Retinal pigment epithelial cell (primary cell): ENCODE measurements at regions not wholly inside any gene's neighbourhood (a gene's known extent, or its start where the extent isn't known, plus 50 kb on each side); places are given as distances from the start of the nearest gene placed in this dataset.
A peak's percentile ranks its signal among the peaks of the same experiment; 100 is the strongest.
"Not testable (repeated sequence)": the region's sequence is repeated elsewhere in the genome, so short reads cannot be mapped to it uniquely, and the experiment has no call there.

ENCODE experiments used
- DNase-seq: peaks from one replicate; pipeline ENCODE4 v3.0.0-alpha.2; 2010; ENCODE audit warnings: low read depth
- H3K4me3 ChIP-seq: 2 replicates; pipeline ENCODE4 v1.5.1; 2011; ENCODE audit warnings: mild to moderate bottlenecking, low read length, control low read depth, moderate library complexity
- TF ChIP-seq, protein P1 (sequence below): conservative IDR thresholded peaks from 2 replicates; pipeline ENCODE4 v1.5.1; 2011; ENCODE audit warnings: low read depth, low read length, control low read depth, inconsistent platforms

DNA sequence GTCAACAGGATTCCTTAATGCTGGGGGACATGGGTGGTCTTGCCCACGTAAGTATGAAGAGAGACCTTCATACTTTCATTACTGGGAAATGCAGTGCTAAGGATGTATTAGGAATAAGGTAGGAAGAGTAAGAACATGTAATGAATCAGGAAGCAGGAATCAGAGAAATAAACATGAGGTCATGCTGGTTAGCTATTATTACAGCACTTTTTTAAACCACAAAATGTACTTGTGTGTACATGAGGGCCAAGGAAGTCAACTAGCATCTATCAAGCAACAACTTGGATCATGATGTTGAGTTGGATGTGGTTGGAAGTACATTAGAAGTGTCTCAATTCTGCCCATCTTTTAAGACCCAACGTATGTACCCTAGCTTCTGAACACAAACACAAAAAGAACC is 63.5 kb upstream of the E2F3 start:
- TF ChIP-seq, protein P1, sequence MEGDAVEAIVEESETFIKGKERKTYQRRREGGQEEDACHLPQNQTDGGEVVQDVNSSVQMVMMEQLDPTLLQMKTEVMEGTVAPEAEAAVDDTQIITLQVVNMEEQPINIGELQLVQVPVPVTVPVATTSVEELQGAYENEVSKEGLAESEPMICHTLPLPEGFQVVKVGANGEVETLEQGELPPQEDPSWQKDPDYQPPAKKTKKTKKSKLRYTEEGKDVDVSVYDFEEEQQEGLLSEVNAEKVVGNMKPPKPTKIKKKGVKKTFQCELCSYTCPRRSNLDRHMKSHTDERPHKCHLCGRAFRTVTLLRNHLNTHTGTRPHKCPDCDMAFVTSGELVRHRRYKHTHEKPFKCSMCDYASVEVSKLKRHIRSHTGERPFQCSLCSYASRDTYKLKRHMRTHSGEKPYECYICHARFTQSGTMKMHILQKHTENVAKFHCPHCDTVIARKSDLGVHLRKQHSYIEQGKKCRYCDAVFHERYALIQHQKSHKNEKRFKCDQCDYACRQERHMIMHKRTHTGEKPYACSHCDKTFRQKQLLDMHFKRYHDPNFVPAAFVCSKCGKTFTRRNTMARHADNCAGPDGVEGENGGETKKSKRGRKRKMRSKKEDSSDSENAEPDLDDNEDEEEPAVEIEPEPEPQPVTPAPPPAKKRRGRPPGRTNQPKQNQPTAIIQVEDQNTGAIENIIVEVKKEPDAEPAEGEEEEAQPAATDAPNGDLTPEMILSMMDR: no peak
- no peak overlapping the region for H3K4me3 ChIP-seq
- DNase-seq: no peak

DNA sequence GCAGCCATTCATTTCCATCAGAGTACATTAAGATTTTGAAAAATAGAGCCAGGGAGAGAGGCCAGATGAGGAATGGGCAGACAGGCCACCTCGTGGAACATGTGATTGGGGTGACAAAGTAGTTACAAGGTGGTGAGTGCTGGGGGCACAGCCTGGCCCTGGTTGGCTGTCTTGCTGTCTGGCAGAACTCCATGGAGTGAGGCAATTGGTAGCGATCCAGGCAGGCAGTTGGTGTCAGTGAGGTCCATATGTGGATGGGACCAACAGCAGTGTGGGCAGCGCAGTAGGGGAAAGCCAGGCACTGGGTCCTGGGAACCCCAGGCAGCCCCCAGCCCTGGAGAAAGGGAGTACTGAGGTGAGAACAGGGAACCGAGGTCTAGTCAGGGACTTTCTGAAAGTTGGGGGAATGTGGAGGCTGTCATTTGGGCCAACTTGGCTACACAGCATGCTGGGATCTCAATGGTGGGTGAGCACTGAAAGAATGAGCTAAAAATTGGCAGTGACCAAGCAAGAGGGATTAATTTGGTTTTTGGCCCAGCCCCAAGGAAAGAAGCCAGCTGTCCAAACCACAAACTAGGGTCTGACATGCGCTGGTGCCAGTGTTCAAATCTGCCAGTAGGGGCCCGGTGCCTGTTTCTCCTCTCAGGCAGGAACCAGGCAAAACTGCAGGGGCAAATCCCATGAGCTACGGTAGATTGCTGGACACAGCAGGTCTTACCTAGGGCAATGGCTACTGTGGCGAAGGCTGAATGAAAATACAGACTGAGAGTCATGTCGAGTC is 61.4 kb upstream of the E2F3 start:
- no peak overlapping the region for H3K4me3 ChIP-seq
- TF ChIP-seq, protein P1: peak; percentile 44
- DNase-seq: no peak

DNA sequence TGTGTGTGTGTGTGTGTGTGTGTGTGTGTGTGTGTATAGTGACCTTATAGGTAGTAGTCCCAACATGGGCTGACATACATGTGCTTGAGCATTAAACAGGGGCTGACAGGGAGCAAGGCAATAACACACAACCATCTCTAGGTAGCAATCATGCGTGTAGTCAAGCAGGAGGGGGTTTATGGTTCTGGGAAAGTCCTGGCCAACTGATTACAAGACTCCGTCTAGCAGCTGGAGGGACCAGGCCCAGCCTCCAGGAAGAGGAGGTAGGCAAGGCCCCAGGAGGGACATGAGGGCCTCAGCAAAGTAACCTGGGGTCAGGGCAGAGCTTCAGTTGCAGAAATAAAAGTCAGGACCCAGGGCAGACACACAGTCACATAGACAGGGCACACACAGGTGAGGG is 60.6 kb upstream of the E2F3 start:
- TF ChIP-seq, protein P1: no peak
- DNase-seq: no peak
- H3K4me3 ChIP-seq: no peak overlapping the region

DNA sequence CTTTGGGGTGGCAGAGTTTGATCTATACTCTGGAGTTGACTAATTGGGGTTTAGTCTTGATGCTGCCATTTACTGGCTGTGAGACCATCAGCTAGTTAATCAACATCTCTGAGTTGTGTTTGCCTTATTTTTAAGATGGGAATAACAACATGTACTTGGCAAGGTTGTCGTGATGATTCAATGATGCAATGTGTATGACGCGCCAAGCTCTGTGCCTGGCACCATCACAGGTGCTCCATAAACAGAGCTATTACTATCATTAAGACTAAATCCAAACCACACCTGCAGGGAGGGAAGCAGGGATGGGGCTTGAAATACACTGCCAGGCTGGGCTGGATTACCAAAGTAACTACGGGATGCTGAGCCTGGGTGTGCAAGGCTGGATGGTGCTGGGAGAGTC is 60.1 kb upstream of the E2F3 start:
- DNase-seq: no peak
- TF ChIP-seq, protein P1: no peak
- no peak overlapping the region for H3K4me3 ChIP-seq

DNA sequence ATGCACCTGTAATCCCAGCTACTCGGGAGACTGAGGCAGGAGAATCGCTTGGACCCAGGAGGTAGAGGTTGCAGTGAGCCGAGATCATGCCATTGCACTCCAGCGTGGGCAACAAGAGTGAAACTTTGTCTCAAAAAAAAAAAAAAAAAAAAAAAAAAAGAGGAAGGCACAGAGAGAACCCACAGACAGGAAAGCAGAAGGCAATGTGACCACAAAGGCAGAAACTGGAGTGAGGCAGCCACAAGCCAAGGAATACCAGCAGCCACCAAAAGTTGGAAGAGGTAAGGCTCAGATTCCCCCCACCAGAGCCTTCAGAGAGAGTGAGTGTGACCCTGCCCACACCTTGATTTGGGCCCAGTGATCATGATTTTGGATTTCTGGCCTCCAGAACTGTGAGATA is 54.7 kb upstream of the E2F3 start:
- DNase-seq, H3K4me3 ChIP-seq: not testable (repeated sequence)

DNA sequence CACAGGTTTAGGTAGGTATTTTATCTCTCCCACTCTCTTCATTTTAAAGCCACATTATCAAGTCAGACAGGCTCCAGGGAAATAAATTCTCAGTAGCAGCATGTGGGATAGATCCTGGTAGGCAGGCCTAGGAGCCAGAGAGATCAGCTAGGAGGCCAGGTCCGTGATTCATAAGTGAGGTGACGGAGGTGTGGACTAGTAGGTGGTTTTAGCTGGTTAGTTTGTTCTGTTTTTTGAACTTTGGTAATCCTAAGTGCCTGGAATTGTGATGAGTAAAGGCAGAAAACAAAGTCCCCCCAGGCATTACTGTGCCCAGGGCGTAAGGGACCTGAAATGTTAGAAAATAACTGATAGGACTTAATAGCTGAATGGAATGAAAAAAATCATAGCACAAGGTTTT is 53.6 kb upstream of the E2F3 start:
- H3K4me3 ChIP-seq: no peak overlapping the region
- TF ChIP-seq, protein P1: no peak
- DNase-seq: no peak

DNA sequence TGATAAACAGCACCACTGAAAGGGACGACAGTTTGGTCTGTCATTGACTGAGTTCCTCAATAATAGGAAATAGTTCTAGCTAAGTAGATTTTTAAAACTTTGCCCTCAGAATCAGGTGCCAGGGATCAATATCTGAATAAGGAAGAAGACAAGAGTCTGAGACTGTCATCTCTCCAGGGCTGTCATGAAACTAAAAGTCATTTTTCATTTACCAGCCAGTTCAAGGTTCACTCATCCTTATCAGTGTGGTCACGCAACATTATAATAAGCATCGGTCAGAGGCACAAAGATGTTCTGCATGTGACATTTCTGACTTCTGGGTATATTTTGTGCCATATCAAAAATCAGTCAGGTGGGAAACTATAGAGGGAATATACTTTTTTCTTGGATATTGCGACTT is 52.5 kb upstream of the E2F3 start:
- TF ChIP-seq, protein P1: no peak
- H3K4me3 ChIP-seq: no peak overlapping the region
- DNase-seq: no peak
